HepG2 (cell line): ENCODE measurements at regions not wholly inside any gene's neighbourhood (a gene's known extent, or its start where the extent isn't known, plus 50 kb on each side); places are given as distances from the start of the nearest gene placed in this dataset.

Experiments used
- CBFB ChIP-seq: sonication (generic); formaldehyde crosslinking; IDR thresholded peaks from 2 replicates; pipeline ENCODE4 v1.4.0; 2020; ENCODE audit warnings: missing genetic modification reagents
- E2F1 ChIP-seq: sonication (generic); formaldehyde crosslinking; IDR thresholded peaks from 2 replicates; pipeline ENCODE4 v1.5.0; 2020; ENCODE audit warnings: missing genetic modification reagents
- HNF1A ChIP-seq, 2 experiments: sonication (generic) in 1 of 2; formaldehyde crosslinking in 1 of 2; IDR thresholded peaks; 2 replicates each; pipeline versions ENCODE4 v1.4.0 to v1.6.1; 2016 to 2020; ENCODE audit warnings: borderline replicate concordance in 1 of 2, low read depth in 1 of 2, mild to moderate bottlenecking in 1 of 2, missing genetic modification reagents in 1 of 2
- HOMEZ ChIP-seq: IDR thresholded peaks from 2 replicates; pipeline ENCODE4 v1.6.1; 2016; ENCODE audit warnings: low read depth
- PHB2 ChIP-seq: fragments of 450-650 bp; IDR thresholded peaks from 2 replicates; pipeline ENCODE4 v1.6.1; 2018; ENCODE audit not compliant: partially characterized antibody
- PRDM15 ChIP-seq: sonication (generic); formaldehyde crosslinking; IDR thresholded peaks from 2 replicates; pipeline ENCODE4 v1.4.0; 2020; ENCODE audit warnings: missing genetic modification reagents
- TP53 ChIP-seq: sonication (generic); formaldehyde crosslinking; conservative IDR thresholded peaks from 2 replicates; pipeline ENCODE4 v1.4.0; 2020; ENCODE audit warnings: missing genetic modification reagents
- ZNF460 ChIP-seq: sonication (generic); formaldehyde crosslinking; IDR thresholded peaks from 2 replicates; pipeline ENCODE4 v1.5.1; 2020; ENCODE audit warnings: missing genetic modification reagents, mild to moderate bottlenecking, borderline replicate concordance
- ZNF580 ChIP-seq: IDR thresholded peaks from 2 replicates; pipeline ENCODE4 v1.6.1; 2016; ENCODE audit warnings: low read depth, borderline replicate concordance
- ZSCAN5A ChIP-seq: sonication (generic); formaldehyde crosslinking; IDR thresholded peaks from 2 replicates; pipeline ENCODE4 v1.8.0; 2022; ENCODE audit warnings: mild to moderate bottlenecking, missing genetic modification reagents, borderline replicate concordance

GRCh38 chr4:123599061-123599919 lies 202.7 kb downstream of the SPRY1 start (continued):
- TF ChIP-seq HNF1A (IDR thresholded peaks at IDR 0.05; ENCODE audit: low read depth) (peak; percentile 86), HNF1A (CRISPR knock-in tag; IDR thresholded peaks at IDR 0.05; ENCODE audit: borderline replicate concordance) (peak; percentile 90; the same call in 1 of the 2 replicates), ZSCAN5A (CRISPR knock-in tag) (peak; percentile 63; the same call in 1 of the 2 replicates), PRDM15 (CRISPR knock-in tag) (no peak), E2F1 (CRISPR knock-in tag) (no peak), ZNF580 (CRISPR knock-in tag) (no peak; the same call in 1 of the 2 replicates), PHB2 (no peak), HOMEZ (peak; percentile 60; the same call in 1 of the 2 replicates), ZNF460 (CRISPR knock-in tag) (no peak), TP53 (CRISPR knock-in tag) (no peak), CBFB (CRISPR knock-in tag) (no peak)
